ENCODE measurements at regions not wholly inside any gene's neighbourhood (a gene's known extent, or its start where the extent isn't known, plus 50 kb on each side); places are given as distances from the start of the nearest gene placed in this dataset.

DNA sequence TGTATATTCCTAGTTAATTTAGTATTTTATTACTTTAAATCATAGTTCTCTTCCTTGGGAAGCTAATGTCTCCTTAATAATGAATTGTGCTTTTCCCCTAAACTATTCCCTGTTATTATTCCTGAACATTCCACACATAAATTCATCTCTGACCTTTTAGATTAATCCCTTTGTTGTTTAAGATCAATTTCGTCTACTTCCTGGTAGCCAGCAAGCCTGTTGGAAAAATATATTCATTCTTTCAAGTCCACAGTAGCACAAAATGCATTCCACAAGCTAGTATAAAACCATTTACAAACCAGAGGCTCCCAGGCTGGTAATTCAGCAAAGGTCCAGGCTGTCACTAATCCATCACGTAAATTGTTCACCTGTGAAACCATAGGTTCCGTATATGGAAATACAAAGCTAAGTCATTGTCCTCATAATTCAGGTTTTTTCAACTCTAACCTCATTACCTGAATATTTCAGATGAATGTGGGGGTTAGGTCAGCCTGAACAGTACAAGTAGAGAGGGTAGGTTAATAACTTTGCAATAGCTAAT is 232.7 kb downstream of the SEC23A start:
- no peak for TF ChIP-seq POLR2A (IDR thresholded peaks at IDR 0.05; ENCODE audit: low read depth, low read length)
- no peak for TF ChIP-seq TAF1 (IDR thresholded peaks at IDR 0.05; ENCODE audit: low read depth, low read length)

Measured in GM12891 (cell line).